22Rv1 (cell line): ENCODE measurements at regions not wholly inside any gene's neighbourhood (a gene's known extent, or its start where the extent isn't known, plus 50 kb on each side); places are given as distances from the start of the nearest gene placed in this dataset.
"Not testable (repeated sequence)": the region's sequence is repeated elsewhere in the genome, so short reads cannot be mapped to it uniquely, and the experiment has no call there.

Source experiments
- H3K27ac ChIP-seq: fragments of 450-650 bp; 2 replicates; pipeline ENCODE4 v1.5.1; 2017
- CTCF ChIP-seq: fragments of 450-650 bp; IDR thresholded peaks from 2 replicates; pipeline ENCODE4 v1.5.1; 2017; ENCODE audit warnings: mild to moderate bottlenecking
- ZFX ChIP-seq: fragments of 450-650 bp; IDR thresholded peaks from 2 replicates; pipeline ENCODE4 v1.6.1; 2017; ENCODE audit warnings: antibody characterized with exemption, borderline replicate concordance

- H3K27ac ChIP-seq = no peak overlapping the region
- TF ChIP-seq CTCF = no peak
Observed at GRCh38 chr2:226466124-226466523, 333.5 kb downstream of the IRS1 start.

- H3K27ac ChIP-seq = no peak overlapping the region
- TF ChIP-seq CTCF = no peak
- no peak for TF ChIP-seq ZFX
Observed at GRCh38 chr2:226464380-226464779, 335.2 kb downstream of the IRS1 start.

- TF ChIP-seq ZFX (no peak), CTCF (no peak)
- H3K27ac ChIP-seq = no peak overlapping the region
Observed at GRCh38 chr2:226463154-226463553, 336.5 kb downstream of the IRS1 start.

- no peak overlapping the region for H3K27ac ChIP-seq
- TF ChIP-seq CTCF (no peak), ZFX (no peak)
Observed at GRCh38 chr2:226461981-226462380, 337.6 kb downstream of the IRS1 start.

- not testable (repeated sequence) for H3K27ac ChIP-seq
Observed at GRCh38 chr2:226456144-226456543, 343.5 kb downstream of the IRS1 start.

GRCh38 chr2:226452768-226453167 lies 346.9 kb downstream of the IRS1 start:
- H3K27ac ChIP-seq = no peak overlapping the region
- TF ChIP-seq ZFX (no peak), CTCF (no peak)

GRCh38 chr2:226451486-226451885 lies 348.1 kb downstream of the IRS1 start:
- TF ChIP-seq ZFX (no peak), CTCF (no peak)
- H3K27ac ChIP-seq = no peak overlapping the region

GRCh38 chr2:226450141-226450540 lies 349.5 kb downstream of the IRS1 start:
- TF ChIP-seq ZFX (no peak), CTCF (no peak)

More at GRCh38 chr2:226450141-226450540, 349.5 kb downstream of the IRS1 start:
- H3K27ac ChIP-seq = no peak overlapping the region
